ENCODE measurements at regions not wholly inside any gene's neighbourhood (a gene's known extent, or its start where the extent isn't known, plus 50 kb on each side); places are given as distances from the start of the nearest gene placed in this dataset.

- TF ChIP-seq TAF1 (IDR thresholded peaks at IDR 0.05; ENCODE audit: low read depth, low read length) (no peak), PAX5 (IDR thresholded peaks at IDR 0.05; ENCODE audit: insufficient read depth, low read length, severe bottlenecking) (no peak), POU2F2 (IDR thresholded peaks at IDR 0.05; ENCODE audit: low read depth, low read length) (no peak), POLR2AphosphoS5 (IDR thresholded peaks at IDR 0.05; ENCODE audit: low read depth, low read length) (no peak), SPI1 (IDR thresholded peaks at IDR 0.05; ENCODE audit: low read depth, low read length) (no peak), POLR2A (IDR thresholded peaks at IDR 0.05; ENCODE audit: low read depth, low read length) (no peak)
- DNase-seq (ENCODE audit: insufficient read length, low spot score) (no peak), FAIRE-seq (no peak)
Measured at GRCh38 chr12:118727196-118727978, 254.0 kb upstream of the SRRM4 start.

DNA sequence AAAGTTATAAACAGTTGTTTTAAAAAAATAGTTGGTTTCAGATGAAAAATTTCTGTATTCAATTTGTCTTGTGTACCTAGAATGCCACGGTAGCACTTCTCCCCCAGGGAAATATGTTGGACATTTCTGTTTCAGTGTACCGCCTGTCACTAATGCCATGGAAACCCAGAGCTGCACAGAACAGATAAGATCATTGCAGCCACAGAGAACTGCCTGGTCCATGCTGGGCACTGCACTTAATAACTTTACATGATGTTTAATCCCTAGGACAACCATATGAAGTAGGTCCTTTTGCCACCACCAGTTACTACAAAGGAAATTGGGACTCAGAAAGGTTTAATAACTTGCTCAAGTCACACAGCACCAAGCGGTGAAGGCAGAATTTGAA lies 253.4 kb upstream of the SRRM4 start:
- DNase-seq (ENCODE audit: insufficient read length, low spot score) (no peak), FAIRE-seq (no peak)
- no peak for TF ChIP-seq PAX5 (IDR thresholded peaks at IDR 0.05; ENCODE audit: insufficient read depth, low read length, severe bottlenecking)
- TF ChIP-seq TAF1 (IDR thresholded peaks at IDR 0.05; ENCODE audit: low read depth, low read length), result no peak
- TF ChIP-seq POU2F2 (IDR thresholded peaks at IDR 0.05; ENCODE audit: low read depth, low read length), result no peak
- TF ChIP-seq SPI1 (IDR thresholded peaks at IDR 0.05; ENCODE audit: low read depth, low read length), result no peak
- TF ChIP-seq POLR2A (IDR thresholded peaks at IDR 0.05; ENCODE audit: low read depth, low read length), result no peak
- no peak for TF ChIP-seq POLR2AphosphoS5 (IDR thresholded peaks at IDR 0.05; ENCODE audit: low read depth, low read length)

DNA sequence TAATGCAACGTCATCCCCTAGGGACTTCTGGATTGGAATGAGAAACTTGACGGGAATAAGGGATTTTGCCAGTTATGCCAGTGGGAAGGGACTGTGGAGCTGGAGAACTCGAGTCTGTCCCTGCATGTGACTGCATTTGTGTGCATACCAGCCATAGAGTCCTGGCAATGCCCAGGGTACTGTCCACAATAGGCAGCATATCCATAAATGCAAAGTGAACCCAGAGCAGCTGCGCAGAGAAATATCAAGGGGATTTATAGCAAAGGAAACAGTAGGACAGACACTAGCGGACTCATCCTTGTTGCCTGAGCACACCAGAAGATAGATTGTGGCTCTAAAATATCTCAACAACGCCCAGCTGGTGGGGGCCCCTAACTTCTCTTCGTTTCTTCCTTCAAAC lies 247.1 kb upstream of the SRRM4 start:
- DNase-seq (ENCODE audit: insufficient read length, low spot score) (no peak), FAIRE-seq (no peak)
- TF ChIP-seq PAX5 (IDR thresholded peaks at IDR 0.05; ENCODE audit: insufficient read depth, low read length, severe bottlenecking), result no peak
- no peak for TF ChIP-seq POLR2AphosphoS5 (IDR thresholded peaks at IDR 0.05; ENCODE audit: low read depth, low read length)
- TF ChIP-seq SPI1 (IDR thresholded peaks at IDR 0.05; ENCODE audit: low read depth, low read length), result no peak
- no peak for TF ChIP-seq TAF1 (IDR thresholded peaks at IDR 0.05; ENCODE audit: low read depth, low read length)
- TF ChIP-seq POLR2A (IDR thresholded peaks at IDR 0.05; ENCODE audit: low read depth, low read length), result no peak
- no peak for TF ChIP-seq POU2F2 (IDR thresholded peaks at IDR 0.05; ENCODE audit: low read depth, low read length)

GRCh38 chr12:118737985-118738540 lies 243.3 kb upstream of the SRRM4 start:
- TF ChIP-seq PAX5 (IDR thresholded peaks at IDR 0.05; ENCODE audit: insufficient read depth, low read length, severe bottlenecking), result no peak
- TF ChIP-seq POU2F2 (IDR thresholded peaks at IDR 0.05; ENCODE audit: low read depth, low read length), result no peak
- no peak for TF ChIP-seq POLR2A (IDR thresholded peaks at IDR 0.05; ENCODE audit: low read depth, low read length)
- TF ChIP-seq TAF1 (IDR thresholded peaks at IDR 0.05; ENCODE audit: low read depth, low read length), result no peak
- no peak for FAIRE-seq
- DNase-seq (ENCODE audit: insufficient read length, low spot score), result no peak

- DNase-seq (ENCODE audit: insufficient read length, low spot score), result no peak
- FAIRE-seq, result no peak
- TF ChIP-seq PAX5 (IDR thresholded peaks at IDR 0.05; ENCODE audit: insufficient read depth, low read length, severe bottlenecking), result no peak
- TF ChIP-seq TAF1 (IDR thresholded peaks at IDR 0.05; ENCODE audit: low read depth, low read length), result no peak
- TF ChIP-seq SPI1 (IDR thresholded peaks at IDR 0.05; ENCODE audit: low read depth, low read length), result no peak
- no peak for TF ChIP-seq POLR2A (IDR thresholded peaks at IDR 0.05; ENCODE audit: low read depth, low read length)
- no peak for TF ChIP-seq POU2F2 (IDR thresholded peaks at IDR 0.05; ENCODE audit: low read depth, low read length)
Measured at GRCh38 chr12:118741194-118741593, 240.1 kb upstream of the SRRM4 start.

DNA sequence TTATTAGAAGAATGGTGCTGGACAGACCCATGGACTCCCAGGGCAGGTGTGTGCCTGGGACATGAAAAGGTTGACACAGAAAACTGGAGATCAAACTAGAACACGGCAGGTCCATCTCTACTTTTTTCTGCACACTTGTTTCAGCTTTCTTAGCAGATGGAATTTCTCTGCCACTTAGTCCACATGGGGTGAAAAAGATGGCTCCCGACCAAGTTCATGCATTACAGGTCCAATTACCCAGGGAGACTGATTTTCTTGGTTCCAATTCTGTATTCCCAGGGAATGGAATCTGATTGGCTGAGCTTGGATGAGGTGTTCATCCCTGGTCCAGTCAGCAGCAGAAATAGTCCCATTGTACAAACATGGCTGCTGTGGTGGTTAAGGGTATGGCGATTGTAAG lies 238.9 kb upstream of the SRRM4 start:
- no peak for FAIRE-seq
- DNase-seq (ENCODE audit: insufficient read length, low spot score), result no peak
- no peak for TF ChIP-seq SPI1 (IDR thresholded peaks at IDR 0.05; ENCODE audit: low read depth, low read length)
- TF ChIP-seq POU2F2 (IDR thresholded peaks at IDR 0.05; ENCODE audit: low read depth, low read length), result no peak
- no peak for TF ChIP-seq POLR2AphosphoS5 (IDR thresholded peaks at IDR 0.05; ENCODE audit: low read depth, low read length)
- TF ChIP-seq PAX5 (IDR thresholded peaks at IDR 0.05; ENCODE audit: insufficient read depth, low read length, severe bottlenecking), result no peak
- no peak for TF ChIP-seq POLR2A (IDR thresholded peaks at IDR 0.05; ENCODE audit: low read depth, low read length)
- TF ChIP-seq TAF1 (IDR thresholded peaks at IDR 0.05; ENCODE audit: low read depth, low read length), result no peak

DNA sequence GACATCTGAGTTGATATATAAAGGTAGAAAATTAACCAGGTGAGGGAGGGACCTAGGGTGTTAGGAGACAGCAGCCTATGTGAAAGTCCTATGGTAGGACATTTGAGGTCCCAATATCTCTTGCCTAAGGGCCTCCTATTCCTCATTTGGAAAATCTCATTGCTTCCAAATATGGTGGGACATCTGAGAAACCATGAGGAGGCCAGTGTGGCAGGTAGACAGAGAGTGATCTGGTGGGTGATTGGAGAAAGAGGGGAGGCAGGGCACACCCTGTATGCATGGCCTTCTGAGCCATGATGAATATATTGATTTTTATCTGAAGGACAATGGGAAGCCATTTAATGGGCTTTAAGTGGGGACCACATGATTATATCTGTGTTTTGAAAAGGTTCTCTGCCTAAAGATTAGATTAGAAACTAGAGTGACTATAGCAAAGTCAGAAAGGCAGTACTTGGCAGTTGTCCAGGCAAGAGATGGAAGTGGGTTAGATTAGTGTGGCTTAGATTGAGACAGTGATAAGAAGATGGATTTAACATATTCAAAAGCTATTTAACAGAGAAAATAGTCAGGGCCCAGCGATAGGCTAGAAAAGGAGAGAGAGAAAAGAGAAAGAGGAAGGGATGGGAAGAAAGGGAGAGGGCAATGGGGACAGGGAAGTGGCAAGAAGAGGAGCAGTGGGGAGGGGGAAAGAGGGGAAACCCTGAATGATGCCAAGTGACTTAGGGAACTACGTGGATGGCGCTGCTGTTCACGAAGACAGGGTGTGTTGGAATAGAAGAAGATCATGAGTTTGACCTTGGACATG lies 237.2 kb upstream of the SRRM4 start:
- DNase-seq (ENCODE audit: insufficient read length, low spot score) (no peak), FAIRE-seq (no peak)
- TF ChIP-seq POLR2A (IDR thresholded peaks at IDR 0.05; ENCODE audit: low read depth, low read length) (no peak), TAF1 (IDR thresholded peaks at IDR 0.05; ENCODE audit: low read depth, low read length) (no peak), SPI1 (IDR thresholded peaks at IDR 0.05; ENCODE audit: low read depth, low read length) (no peak), PAX5 (IDR thresholded peaks at IDR 0.05; ENCODE audit: insufficient read depth, low read length, severe bottlenecking) (no peak), POU2F2 (IDR thresholded peaks at IDR 0.05; ENCODE audit: low read depth, low read length) (no peak), POLR2AphosphoS5 (IDR thresholded peaks at IDR 0.05; ENCODE audit: low read depth, low read length) (no peak)

- TF ChIP-seq PAX5 (IDR thresholded peaks at IDR 0.05; ENCODE audit: insufficient read depth, low read length, severe bottlenecking) (no peak), POU2F2 (IDR thresholded peaks at IDR 0.05; ENCODE audit: low read depth, low read length) (no peak), POLR2A (IDR thresholded peaks at IDR 0.05; ENCODE audit: low read depth, low read length) (no peak), POLR2AphosphoS5 (IDR thresholded peaks at IDR 0.05; ENCODE audit: low read depth, low read length) (no peak), TAF1 (IDR thresholded peaks at IDR 0.05; ENCODE audit: low read depth, low read length) (no peak), SPI1 (IDR thresholded peaks at IDR 0.05; ENCODE audit: low read depth, low read length) (no peak)
- FAIRE-seq (no peak), DNase-seq (ENCODE audit: insufficient read length, low spot score) (no peak)
Measured at GRCh38 chr12:118746176-118746575, 235.2 kb upstream of the SRRM4 start.

- TF ChIP-seq POU2F2 (IDR thresholded peaks at IDR 0.05; ENCODE audit: low read depth, low read length), result no peak
- no peak for TF ChIP-seq PAX5 (IDR thresholded peaks at IDR 0.05; ENCODE audit: insufficient read depth, low read length, severe bottlenecking)
- no peak for TF ChIP-seq POLR2A (IDR thresholded peaks at IDR 0.05; ENCODE audit: low read depth, low read length)
- no peak for TF ChIP-seq SPI1 (IDR thresholded peaks at IDR 0.05; ENCODE audit: low read depth, low read length)
- TF ChIP-seq TAF1 (IDR thresholded peaks at IDR 0.05; ENCODE audit: low read depth, low read length), result no peak
- no peak for TF ChIP-seq POLR2AphosphoS5 (IDR thresholded peaks at IDR 0.05; ENCODE audit: low read depth, low read length)
- FAIRE-seq (no peak), DNase-seq (ENCODE audit: insufficient read length, low spot score) (no peak)
Measured at GRCh38 chr12:118746960-118747359, 234.4 kb upstream of the SRRM4 start.

All from GM12891 (cell line).